ENCODE measurements at regions not wholly inside any gene's neighbourhood (a gene's known extent, or its start where the extent isn't known, plus 50 kb on each side); places are given as distances from the start of the nearest gene placed in this dataset.

DNA sequence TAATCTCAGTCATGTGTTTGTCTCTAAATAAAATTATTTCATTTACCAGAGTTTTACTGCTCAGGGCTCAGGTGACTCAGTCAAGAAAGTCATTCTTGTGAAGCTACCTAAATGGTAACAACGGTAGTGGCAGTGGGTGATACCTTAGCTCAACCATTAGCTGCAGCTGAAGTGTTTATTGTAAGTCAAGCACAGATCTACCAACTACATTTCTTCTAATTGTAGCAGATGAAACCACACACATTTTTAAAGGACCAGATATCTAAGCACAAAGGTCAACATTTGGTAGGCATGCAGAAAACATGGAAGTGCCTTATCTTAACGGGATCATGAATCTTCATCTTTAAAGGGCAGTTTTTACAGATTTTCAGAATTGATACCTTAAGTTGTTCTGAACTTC is 79.1 kb downstream of the FAT4 start:
- 75 to 83% methylated on average over 2 of the region's 2 CpGs for WGBS, 2 donors
- no peak for DNase-seq (ENCODE audit: low spot score in 2 of 2)
- intact Hi-C loops (cut with DNase I; ENCODE audit: low total_unique reads), result no loop called here
- TF ChIP-seq, protein P1, sequence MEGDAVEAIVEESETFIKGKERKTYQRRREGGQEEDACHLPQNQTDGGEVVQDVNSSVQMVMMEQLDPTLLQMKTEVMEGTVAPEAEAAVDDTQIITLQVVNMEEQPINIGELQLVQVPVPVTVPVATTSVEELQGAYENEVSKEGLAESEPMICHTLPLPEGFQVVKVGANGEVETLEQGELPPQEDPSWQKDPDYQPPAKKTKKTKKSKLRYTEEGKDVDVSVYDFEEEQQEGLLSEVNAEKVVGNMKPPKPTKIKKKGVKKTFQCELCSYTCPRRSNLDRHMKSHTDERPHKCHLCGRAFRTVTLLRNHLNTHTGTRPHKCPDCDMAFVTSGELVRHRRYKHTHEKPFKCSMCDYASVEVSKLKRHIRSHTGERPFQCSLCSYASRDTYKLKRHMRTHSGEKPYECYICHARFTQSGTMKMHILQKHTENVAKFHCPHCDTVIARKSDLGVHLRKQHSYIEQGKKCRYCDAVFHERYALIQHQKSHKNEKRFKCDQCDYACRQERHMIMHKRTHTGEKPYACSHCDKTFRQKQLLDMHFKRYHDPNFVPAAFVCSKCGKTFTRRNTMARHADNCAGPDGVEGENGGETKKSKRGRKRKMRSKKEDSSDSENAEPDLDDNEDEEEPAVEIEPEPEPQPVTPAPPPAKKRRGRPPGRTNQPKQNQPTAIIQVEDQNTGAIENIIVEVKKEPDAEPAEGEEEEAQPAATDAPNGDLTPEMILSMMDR (IDR thresholded peaks at IDR 0.05), result no peak
- TF ChIP-seq POLR2A (IDR thresholded peaks at IDR 0.05), result no peak
- H3K4me3 ChIP-seq (ENCODE audit: low read depth, poor library complexity, severe bottlenecking), result no peak overlapping the region

- intact Hi-C loops (cut with DNase I; ENCODE audit: low total_unique reads), result no loop called here
- 50 to 55% methylated on average over 2 of the region's 2 CpGs for WGBS, 2 donors
- H3K4me3 ChIP-seq (ENCODE audit: low read depth, poor library complexity, severe bottlenecking), result no peak overlapping the region
- no peak for TF ChIP-seq POLR2A (IDR thresholded peaks at IDR 0.05)
- TF ChIP-seq, protein P1 (IDR thresholded peaks at IDR 0.05), result no peak
- DNase-seq (ENCODE audit: low spot score in 2 of 2), result no peak
Observed at GRCh38 chr4:125397226-125397625, 82.5 kb downstream of the FAT4 start.

DNA sequence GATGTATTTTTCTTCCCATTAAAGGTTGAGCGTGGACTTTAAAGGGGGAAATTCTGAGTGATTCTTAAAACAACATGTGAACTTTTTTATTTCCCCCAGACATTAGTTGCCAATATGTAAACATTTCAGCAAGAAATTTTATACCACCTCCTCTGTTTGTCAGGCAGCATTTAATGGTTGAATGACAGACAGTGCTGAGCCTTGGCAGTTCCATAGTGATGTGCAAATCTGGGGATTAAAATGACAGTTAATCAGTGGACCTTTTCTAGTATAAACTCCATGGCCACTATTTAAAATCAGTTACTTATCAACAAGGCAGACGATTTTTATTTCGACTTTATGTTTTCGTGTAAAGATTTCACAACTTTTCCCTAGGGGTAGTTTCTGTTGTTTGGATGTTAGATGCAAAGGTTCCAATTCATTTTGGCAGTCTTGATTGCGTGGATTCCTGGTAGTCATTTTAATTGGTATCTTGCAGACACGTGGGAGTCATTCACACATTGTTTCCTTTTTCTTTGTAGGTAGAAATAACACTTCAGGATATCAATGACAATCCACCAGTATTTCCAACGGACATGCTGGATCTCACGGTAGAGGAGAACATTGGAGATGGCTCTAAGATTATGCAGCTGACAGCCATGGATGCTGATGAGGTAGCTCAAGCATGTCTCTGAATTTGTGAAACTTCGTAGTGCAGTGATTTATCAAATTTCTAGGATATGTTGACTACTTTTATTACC is 83.7 kb downstream of the FAT4 start:
- no peak for DNase-seq (ENCODE audit: low spot score in 2 of 2)
- intact Hi-C loops (cut with DNase I; ENCODE audit: low total_unique reads), result no loop called here
- WGBS, 2 donors, result 28 to 39% methylated on average over 9 of the region's 9 CpGs
- no peak overlapping the region for H3K4me3 ChIP-seq (ENCODE audit: low read depth, poor library complexity, severe bottlenecking)
- TF ChIP-seq, protein P1 (IDR thresholded peaks at IDR 0.05), result no peak
- no peak for TF ChIP-seq POLR2A (IDR thresholded peaks at IDR 0.05)

- no peak for DNase-seq (ENCODE audit: low spot score in 2 of 2)
- intact Hi-C loops (cut with DNase I; ENCODE audit: low total_unique reads), result no loop called here
- 11 to 18% methylated on average over 3 of the region's 3 CpGs for WGBS, 2 donors
- TF ChIP-seq, protein P1 (IDR thresholded peaks at IDR 0.05), result no peak
- no peak for TF ChIP-seq POLR2A (IDR thresholded peaks at IDR 0.05)
- no peak overlapping the region for H3K4me3 ChIP-seq (ENCODE audit: low read depth, poor library complexity, severe bottlenecking)
Observed at GRCh38 chr4:125400756-125401155, 86.0 kb downstream of the FAT4 start.

GRCh38 chr4:125401784-125402183 is 87.0 kb downstream of the FAT4 start:
- no peak overlapping the region for H3K4me3 ChIP-seq (ENCODE audit: low read depth, poor library complexity, severe bottlenecking)
- TF ChIP-seq, protein P1 (IDR thresholded peaks at IDR 0.05), result no peak
- no peak for TF ChIP-seq POLR2A (IDR thresholded peaks at IDR 0.05)
- intact Hi-C loops (cut with DNase I; ENCODE audit: low total_unique reads), result no loop called here
- 53 to 62% methylated on average over 2 of the region's 2 CpGs for WGBS, 2 donors
- DNase-seq (ENCODE audit: low spot score in 2 of 2), result no peak

DNA sequence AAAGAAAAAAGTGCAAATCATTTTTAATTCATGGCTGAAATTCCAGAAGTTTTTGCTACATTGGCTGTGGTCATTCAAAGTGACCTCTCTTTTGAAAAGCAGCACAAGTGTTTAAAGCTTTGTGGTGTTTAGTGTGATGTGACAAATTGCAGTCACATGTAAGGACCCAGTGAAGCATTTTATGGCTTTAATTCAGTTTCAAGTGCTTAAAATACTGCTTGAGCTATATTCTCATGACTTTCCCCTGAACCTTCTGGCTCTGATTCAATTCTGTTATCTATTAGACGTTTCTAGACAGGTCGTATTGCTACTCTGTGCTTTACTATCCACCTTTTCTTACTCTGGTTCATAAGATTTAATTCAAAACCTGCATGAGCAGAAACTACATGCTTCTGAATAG is 105.8 kb downstream of the FAT4 start:
- no peak for DNase-seq (ENCODE audit: low spot score in 2 of 2)
- intact Hi-C loops (cut with DNase I; ENCODE audit: low total_unique reads), result no loop called here
- H3K4me3 ChIP-seq (ENCODE audit: low read depth, poor library complexity, severe bottlenecking), result no peak overlapping the region
- TF ChIP-seq, protein P1 (IDR thresholded peaks at IDR 0.05), result no peak
- no peak for TF ChIP-seq POLR2A (IDR thresholded peaks at IDR 0.05)
- WGBS, 2 donors, result 39 to 45% methylated on average over 2 of the region's 2 CpGs

All from lower leg skin (tissue), 4 donors.